GM23338 (cell line): ENCODE measurements at regions not wholly inside any gene's neighbourhood (a gene's known extent, or its start where the extent isn't known, plus 50 kb on each side); places are given as distances from the start of the nearest gene placed in this dataset.
A peak's percentile ranks its signal among the peaks of the same experiment; 100 is the strongest.

Experiments used
- ATAC-seq: fragments of 200-7000 bp; cut with Tn5 transposase; 3 replicates; pipeline ENCODE4 v1.9.1; 2020
- DNase-seq: peaks from one replicate; pipeline ENCODE4 v3.0.0-alpha.2; 2015; ENCODE audit warnings: low spot score
- H2AFZ ChIP-seq: fragments of 200-600 bp; sonication (generic); 2 replicates; pipeline ENCODE4 v1.8.0; 2016; ENCODE audit warnings: antibody characterized with exemption, mild to moderate bottlenecking, moderate library complexity
- H3F3A ChIP-seq: fragments of 200-600 bp; sonication (generic); replicated peaks from 2 replicates; pipeline ENCODE4 v1.8.0; 2017; ENCODE audit warnings: antibody characterized with exemption, mixed run types, low read depth
- H3K27ac ChIP-seq: fragments of 200-600 bp; sonication (generic); 2 replicates; pipeline ENCODE4 v1.6.1; 2016; ENCODE audit warnings: low read depth
- H3K27me3 ChIP-seq: fragments of 200-600 bp; sonication (generic); 2 replicates; pipeline ENCODE4 v1.8.0; 2016; ENCODE audit warnings: mild to moderate bottlenecking, mixed run types, moderate library complexity; ENCODE audit not compliant: insufficient read depth
- H3K36me3 ChIP-seq: fragments of 200-600 bp; sonication (generic); 2 replicates; pipeline ENCODE4 v1.8.0; 2016; ENCODE audit warnings: mild to moderate bottlenecking; ENCODE audit not compliant: insufficient read depth
- H3K4me1 ChIP-seq: fragments of 200-600 bp; sonication (generic); 2 replicates; pipeline ENCODE4 v1.8.0; 2016; ENCODE audit warnings: mild to moderate bottlenecking, moderate library complexity; ENCODE audit not compliant: insufficient read depth
- H3K4me2 ChIP-seq: fragments of 200-600 bp; sonication (generic); 2 replicates; pipeline ENCODE4 v1.7.1; 2017; ENCODE audit warnings: mixed run types
- H3K4me3 ChIP-seq: fragments of 200-600 bp; sonication (generic); 2 replicates; pipeline ENCODE4 v1.6.1; 2016; ENCODE audit warnings: mixed run types
- H3K79me2 ChIP-seq: fragments of 200-600 bp; sonication (generic); replicated peaks from 2 replicates; pipeline ENCODE4 v1.8.0; 2017; ENCODE audit warnings: mild to moderate bottlenecking; ENCODE audit not compliant: insufficient read depth
- H3K9me2 ChIP-seq: fragments of 200-600 bp; sonication (generic); 2 replicates; pipeline ENCODE4 v1.8.0; 2017; ENCODE audit not compliant: insufficient read depth
- H4K20me1 ChIP-seq: fragments of 200-600 bp; sonication (generic); replicated peaks from 2 replicates; pipeline ENCODE4 v1.8.0; 2017; ENCODE audit warnings: mild to moderate bottlenecking; ENCODE audit not compliant: insufficient read depth
- H3K27ac Mint-ChIP-seq: 2 replicates; pipeline ENCODE4 v1.8.0; 2020; ENCODE audit warnings: inconsistent platforms, mild to moderate bottlenecking, moderate library complexity, mixed read lengths
- H3K27me3 Mint-ChIP-seq: 3 replicates; pipeline ENCODE4 v1.8.0; 2022; ENCODE audit warnings: low read depth, mild to moderate bottlenecking, moderate library complexity, mixed read lengths, inconsistent platforms; ENCODE audit not compliant: insufficient read depth, poor library complexity
- H3K36me3 Mint-ChIP-seq: 3 replicates; pipeline ENCODE4 v1.8.0; 2021; ENCODE audit warnings: low read depth, mild to moderate bottlenecking, inconsistent platforms, moderate library complexity, mixed read lengths
- H3K4me1 Mint-ChIP-seq: 3 replicates; pipeline ENCODE4 v1.8.0; 2020; ENCODE audit warnings: mild to moderate bottlenecking, inconsistent platforms, mixed read lengths
- H3K4me3 Mint-ChIP-seq: 3 replicates; pipeline ENCODE4 v1.8.0; 2021; ENCODE audit warnings: moderate library complexity, mild to moderate bottlenecking, inconsistent platforms, mixed read lengths
- H3K9me3 Mint-ChIP-seq: 3 replicates; pipeline ENCODE4 v1.8.0; 2020; ENCODE audit warnings: moderate library complexity, mild to moderate bottlenecking, inconsistent platforms, mixed read lengths
- CREB1 ChIP-seq: fragments of 250-450 bp; sonication (Bioruptor Pico); IDR thresholded peaks from 2 replicates; pipeline ENCODE4 v1.5.0; 2020; ENCODE audit warnings: low read depth, mild to moderate bottlenecking, moderate library complexity
- JUNB ChIP-seq: IDR thresholded peaks from one replicate; pipeline ENCODE4 v1.6.1; 2016; ENCODE audit warnings: antibody characterized with exemption; ENCODE audit not compliant: unreplicated experiment
- POLR2AphosphoS5 ChIP-seq: IDR thresholded peaks from 2 replicates; pipeline ENCODE4 v1.6.1; 2016; ENCODE audit warnings: antibody characterized with exemption, low read depth
- STAT1 ChIP-seq: IDR thresholded peaks from one replicate; pipeline ENCODE4 v1.6.1; 2016; ENCODE audit warnings: antibody characterized with exemption; ENCODE audit not compliant: unreplicated experiment
- TF ChIP-seq, protein P1 (sequence below), 2 experiments: fragments of 200-600 bp in 1 of 2; sonication (generic) in 1 of 2; conservative IDR thresholded peaks; 2 replicates each; pipeline versions ENCODE4 v1.5.1 to v1.6.1; 2016 to 2017; ENCODE audit warnings: antibody characterized with exemption in 2 of 2, low read depth in 2 of 2, mild to moderate bottlenecking in 2 of 2, moderate library complexity in 1 of 2
- TF ChIP-seq, protein P2 (sequence below): IDR thresholded peaks from one replicate; pipeline ENCODE4 v1.6.1; 2018; ENCODE audit warnings: antibody characterized with exemption; ENCODE audit not compliant: unreplicated experiment

DNA sequence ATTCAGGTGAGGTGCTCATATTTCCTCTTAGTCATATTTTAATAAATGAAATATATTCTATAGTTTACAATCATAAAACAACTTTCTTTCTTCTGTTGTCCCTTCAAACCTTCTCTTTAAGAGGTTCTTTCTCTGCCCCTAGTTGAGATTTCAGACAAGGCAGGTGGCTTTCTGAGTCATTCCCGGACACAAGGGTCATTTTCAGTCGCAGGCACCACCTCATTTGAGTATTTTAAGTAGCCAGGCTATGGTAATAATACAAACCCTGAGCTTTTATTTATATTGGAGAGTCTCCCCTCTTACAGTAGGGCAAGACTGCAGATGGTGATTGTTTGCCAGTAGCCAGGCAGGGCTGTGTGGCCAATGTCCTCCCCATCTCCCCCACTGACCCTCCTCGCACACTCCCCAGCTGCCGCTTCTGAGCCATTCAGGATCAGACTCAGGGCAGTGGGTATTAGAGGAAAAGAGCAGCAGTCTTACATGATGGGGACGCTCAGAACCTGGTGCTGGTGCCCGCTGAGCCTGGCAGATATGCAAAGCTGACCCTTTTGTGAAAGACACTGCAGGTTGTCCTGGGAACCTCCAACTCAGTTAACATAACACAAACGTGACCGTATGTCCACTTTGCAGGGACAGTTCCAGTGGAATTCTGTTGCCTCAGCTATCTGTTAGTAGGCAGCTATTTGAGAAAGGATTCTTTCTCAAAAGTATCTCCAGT is 101.1 kb upstream of the BCL2L14 start:
- Histone ChIP-seq H3K4me1 (peaks cover 10% of the 10 kb centered on the region; the same call in 1 of the 2 replicates), H3K27ac (no peak overlapping the region), H3K9me2 (no peaks in the 10 kb centered on the region), H3F3A (no peaks in the 10 kb centered on the region), H4K20me1 (no peaks in the 10 kb centered on the region), H3K36me3 (no peaks in the 10 kb centered on the region), H3K27me3 (no peaks in the 10 kb centered on the region), H3K4me2 (no peak overlapping the region), H3K79me2 (no peaks in the 10 kb centered on the region), H2AFZ (peak overlapping the region; percentile 80; the same call in 1 of the 2 replicates), H3K4me3 (no peak overlapping the region)
- no peak overlapping the region for H3K27ac Mint-ChIP-seq
- H3K27me3 Mint-ChIP-seq: peaks cover 9% of the 10 kb centered on the region
- peaks cover 8% of the 10 kb centered on the region; the same call in 2 of the 3 replicates for H3K9me3 Mint-ChIP-seq
- H3K36me3 Mint-ChIP-seq: no peaks in the 10 kb centered on the region
- no peak for TF ChIP-seq CREB1 (CRISPR knock-in tag)
- H3K4me1 Mint-ChIP-seq: peaks cover 28% of the 10 kb centered on the region
- no peak overlapping the region for H3K4me3 Mint-ChIP-seq
- ATAC-seq (peak; percentile 94), DNase-seq (peak; percentile 11)

DNA sequence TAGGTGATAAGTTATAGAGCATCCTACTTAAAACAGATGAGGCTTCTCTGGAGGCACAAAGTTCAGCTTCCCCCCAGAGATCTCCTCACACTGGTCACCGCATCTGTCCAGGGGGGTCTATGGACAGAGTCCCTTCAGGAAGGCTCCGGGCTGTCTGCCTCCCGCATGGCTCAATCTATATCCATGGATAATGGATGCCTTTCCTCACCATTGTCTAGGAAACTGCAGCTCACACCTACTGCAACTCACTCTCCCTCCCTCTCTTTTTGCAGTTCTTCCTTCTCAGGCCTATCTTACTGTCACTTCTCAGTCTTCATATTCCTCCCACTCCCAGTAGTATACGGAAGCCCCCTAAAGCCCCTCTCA is 100.6 kb upstream of the BCL2L14 start:
- Mint-ChIP-seq H3K4me3 (no peak overlapping the region), H3K9me3 (peaks cover 5% of the 10 kb centered on the region; the same call in 2 of the 3 replicates), H3K36me3 (no peaks in the 10 kb centered on the region), H3K4me1 (peaks cover 28% of the 10 kb centered on the region), H3K27ac (peak overlapping the region; percentile 9), H3K27me3 (peaks cover 9% of the 10 kb centered on the region)
- Histone ChIP-seq H3K27me3 (no peaks in the 10 kb centered on the region), H3K27ac (no peak overlapping the region), H3K4me3 (no peak overlapping the region), H2AFZ (peak overlapping the region; percentile 80), H3K4me2 (no peak overlapping the region), H3K36me3 (no peaks in the 10 kb centered on the region), H4K20me1 (no peaks in the 10 kb centered on the region), H3K4me1 (peaks cover 10% of the 10 kb centered on the region; the same call in 1 of the 2 replicates), H3K79me2 (no peaks in the 10 kb centered on the region), H3F3A (no peaks in the 10 kb centered on the region), H3K9me2 (no peaks in the 10 kb centered on the region)
- ATAC-seq: peak; percentile 76
- DNase-seq: no peak
- TF ChIP-seq CREB1 (CRISPR knock-in tag): no peak
- no peak for TF ChIP-seq POLR2AphosphoS5
- TF ChIP-seq, protein P1, sequence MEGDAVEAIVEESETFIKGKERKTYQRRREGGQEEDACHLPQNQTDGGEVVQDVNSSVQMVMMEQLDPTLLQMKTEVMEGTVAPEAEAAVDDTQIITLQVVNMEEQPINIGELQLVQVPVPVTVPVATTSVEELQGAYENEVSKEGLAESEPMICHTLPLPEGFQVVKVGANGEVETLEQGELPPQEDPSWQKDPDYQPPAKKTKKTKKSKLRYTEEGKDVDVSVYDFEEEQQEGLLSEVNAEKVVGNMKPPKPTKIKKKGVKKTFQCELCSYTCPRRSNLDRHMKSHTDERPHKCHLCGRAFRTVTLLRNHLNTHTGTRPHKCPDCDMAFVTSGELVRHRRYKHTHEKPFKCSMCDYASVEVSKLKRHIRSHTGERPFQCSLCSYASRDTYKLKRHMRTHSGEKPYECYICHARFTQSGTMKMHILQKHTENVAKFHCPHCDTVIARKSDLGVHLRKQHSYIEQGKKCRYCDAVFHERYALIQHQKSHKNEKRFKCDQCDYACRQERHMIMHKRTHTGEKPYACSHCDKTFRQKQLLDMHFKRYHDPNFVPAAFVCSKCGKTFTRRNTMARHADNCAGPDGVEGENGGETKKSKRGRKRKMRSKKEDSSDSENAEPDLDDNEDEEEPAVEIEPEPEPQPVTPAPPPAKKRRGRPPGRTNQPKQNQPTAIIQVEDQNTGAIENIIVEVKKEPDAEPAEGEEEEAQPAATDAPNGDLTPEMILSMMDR (conservative IDR thresholded peaks at IDR 0.05; ENCODE audit: low read depth in 2 of 2): no peak
- TF ChIP-seq JUNB: no peak
- no peak for TF ChIP-seq STAT1
- TF ChIP-seq, protein P2, sequence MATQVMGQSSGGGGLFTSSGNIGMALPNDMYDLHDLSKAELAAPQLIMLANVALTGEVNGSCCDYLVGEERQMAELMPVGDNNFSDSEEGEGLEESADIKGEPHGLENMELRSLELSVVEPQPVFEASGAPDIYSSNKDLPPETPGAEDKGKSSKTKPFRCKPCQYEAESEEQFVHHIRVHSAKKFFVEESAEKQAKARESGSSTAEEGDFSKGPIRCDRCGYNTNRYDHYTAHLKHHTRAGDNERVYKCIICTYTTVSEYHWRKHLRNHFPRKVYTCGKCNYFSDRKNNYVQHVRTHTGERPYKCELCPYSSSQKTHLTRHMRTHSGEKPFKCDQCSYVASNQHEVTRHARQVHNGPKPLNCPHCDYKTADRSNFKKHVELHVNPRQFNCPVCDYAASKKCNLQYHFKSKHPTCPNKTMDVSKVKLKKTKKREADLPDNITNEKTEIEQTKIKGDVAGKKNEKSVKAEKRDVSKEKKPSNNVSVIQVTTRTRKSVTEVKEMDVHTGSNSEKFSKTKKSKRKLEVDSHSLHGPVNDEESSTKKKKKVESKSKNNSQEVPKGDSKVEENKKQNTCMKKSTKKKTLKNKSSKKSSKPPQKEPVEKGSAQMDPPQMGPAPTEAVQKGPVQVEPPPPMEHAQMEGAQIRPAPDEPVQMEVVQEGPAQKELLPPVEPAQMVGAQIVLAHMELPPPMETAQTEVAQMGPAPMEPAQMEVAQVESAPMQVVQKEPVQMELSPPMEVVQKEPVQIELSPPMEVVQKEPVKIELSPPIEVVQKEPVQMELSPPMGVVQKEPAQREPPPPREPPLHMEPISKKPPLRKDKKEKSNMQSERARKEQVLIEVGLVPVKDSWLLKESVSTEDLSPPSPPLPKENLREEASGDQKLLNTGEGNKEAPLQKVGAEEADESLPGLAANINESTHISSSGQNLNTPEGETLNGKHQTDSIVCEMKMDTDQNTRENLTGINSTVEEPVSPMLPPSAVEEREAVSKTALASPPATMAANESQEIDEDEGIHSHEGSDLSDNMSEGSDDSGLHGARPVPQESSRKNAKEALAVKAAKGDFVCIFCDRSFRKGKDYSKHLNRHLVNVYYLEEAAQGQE: no peak
